SK-N-SH treated with all-trans-retinoic acid at 6 μM for 48 hours (cell line): ENCODE measurements at regions not wholly inside any gene's neighbourhood (a gene's known extent, or its start where the extent isn't known, plus 50 kb on each side); places are given as distances from the start of the nearest gene placed in this dataset.

Experiments
- ATAC-seq: fragments of 200-7000 bp; cut with Tn5 transposase; 3 replicates; pipeline ENCODE4 v1.9.1; 2020; ENCODE audit warnings: mild to moderate bottlenecking, moderate library complexity
- ARNTL ChIP-seq: fragments of 450-650 bp; formaldehyde crosslinking; IDR thresholded peaks from 2 replicates; pipeline ENCODE4 v1.5.0; 2020; ENCODE audit warnings: low read depth, mild to moderate bottlenecking, moderate library complexity, borderline replicate concordance
- BACH2 ChIP-seq: fragments of 250-450 bp; sonication (Bioruptor Pico); IDR thresholded peaks from 2 replicates; pipeline ENCODE4 v1.9.0; 2021; ENCODE audit warnings: mild to moderate bottlenecking, borderline replicate concordance
- CSDC2 ChIP-seq: fragments of 250-450 bp; sonication (Bioruptor Pico); IDR thresholded peaks from 2 replicates; pipeline ENCODE4 v1.5.0; 2020; ENCODE audit warnings: mild to moderate bottlenecking, moderate library complexity
- CSRNP3 ChIP-seq: fragments of 250-450 bp; sonication (Bioruptor Pico); IDR thresholded peaks from 2 replicates; pipeline ENCODE4 v1.5.1; 2021; ENCODE audit warnings: mild to moderate bottlenecking, moderate library complexity
- ESRRG ChIP-seq: fragments of 250-450 bp; sonication (Bioruptor Pico); IDR thresholded peaks from 2 replicates; pipeline ENCODE4 v1.6.1; 2021; ENCODE audit warnings: mild to moderate bottlenecking
- GLIS3 ChIP-seq: fragments of 250-450 bp; sonication (Bioruptor Pico); IDR thresholded peaks from 2 replicates; pipeline ENCODE4 v1.5.0; 2020; ENCODE audit warnings: mild to moderate bottlenecking, moderate library complexity
- ISL1 ChIP-seq: fragments of 250-450 bp; sonication (Bioruptor Pico); IDR thresholded peaks from 2 replicates; pipeline ENCODE4 v2.1.2; 2022; ENCODE audit warnings: mild to moderate bottlenecking, moderate library complexity
- OSR1 ChIP-seq: fragments of 250-450 bp; sonication (Bioruptor Pico); IDR thresholded peaks from 2 replicates; pipeline ENCODE4 v1.8.0; 2022; ENCODE audit warnings: moderate library complexity, mild to moderate bottlenecking, inconsistent platforms
- PATZ1 ChIP-seq: fragments of 250-450 bp; sonication (Bioruptor Pico); IDR thresholded peaks from 2 replicates; pipeline ENCODE4 v1.8.0; 2020; ENCODE audit warnings: mild to moderate bottlenecking, moderate library complexity, borderline replicate concordance
- POU6F1 ChIP-seq: fragments of 250-450 bp; sonication (Bioruptor Pico); IDR thresholded peaks from 2 replicates; pipeline ENCODE4 v1.8.0; 2021; ENCODE audit warnings: low read depth, mild to moderate bottlenecking, moderate library complexity, borderline replicate concordance
- PPARA ChIP-seq: fragments of 250-450 bp; sonication (Bioruptor Pico); IDR thresholded peaks from 2 replicates; pipeline ENCODE4 v1.5.0; 2020; ENCODE audit warnings: mild to moderate bottlenecking, borderline replicate concordance
- RARB ChIP-seq: fragments of 250-450 bp; sonication (Bioruptor Pico); IDR thresholded peaks from 2 replicates; pipeline ENCODE4 v1.8.0; 2021; ENCODE audit warnings: mild to moderate bottlenecking, moderate library complexity
- SNAI2 ChIP-seq: fragments of 250-450 bp; sonication (Bioruptor Pico); IDR thresholded peaks from 2 replicates; pipeline ENCODE4 v1.5.0; 2020; ENCODE audit warnings: mild to moderate bottlenecking, moderate library complexity
- TCF4 ChIP-seq: fragments of 250-450 bp; sonication (Bioruptor Pico); IDR thresholded peaks from 2 replicates; pipeline ENCODE4 v1.8.0; 2021; ENCODE audit warnings: mild to moderate bottlenecking, moderate library complexity, borderline replicate concordance
- TOX ChIP-seq: fragments of 250-450 bp; sonication (Bioruptor Pico); IDR thresholded peaks from 2 replicates; pipeline ENCODE4 v1.8.0; 2021; ENCODE audit warnings: mild to moderate bottlenecking, moderate library complexity, borderline replicate concordance
- ZC3H10 ChIP-seq: fragments of 250-450 bp; sonication (Bioruptor Pico); IDR thresholded peaks from 2 replicates; pipeline ENCODE4 v1.5.1; 2021; ENCODE audit warnings: mild to moderate bottlenecking, moderate library complexity
- ZFP3 ChIP-seq: fragments of 250-450 bp; sonication (Bioruptor Pico); IDR thresholded peaks from 2 replicates; pipeline ENCODE4 v1.5.0; 2020; ENCODE audit warnings: mild to moderate bottlenecking, moderate library complexity
- ZFP30 ChIP-seq: fragments of 450-650 bp; formaldehyde crosslinking; IDR thresholded peaks from 2 replicates; pipeline ENCODE4 v1.5.0; 2022; ENCODE audit warnings: mild to moderate bottlenecking, moderate library complexity
- ZNF565 ChIP-seq: fragments of 450-650 bp; formaldehyde crosslinking; conservative IDR thresholded peaks from 2 replicates; pipeline ENCODE4 v1.5.0; 2020; ENCODE audit warnings: low read depth, mild to moderate bottlenecking, moderate library complexity
- ZNF70 ChIP-seq: fragments of 450-650 bp; formaldehyde crosslinking; IDR thresholded peaks from 2 replicates; pipeline ENCODE4 v1.5.0; 2020; ENCODE audit warnings: mild to moderate bottlenecking, moderate library complexity
- ZNF8 ChIP-seq: fragments of 450-650 bp; formaldehyde crosslinking; IDR thresholded peaks from 2 replicates; pipeline ENCODE4 v1.5.0; 2020; ENCODE audit warnings: mild to moderate bottlenecking, moderate library complexity
- TF ChIP-seq, protein P1 (sequence below): fragments of 250-450 bp; sonication (Bioruptor Pico); IDR thresholded peaks from 2 replicates; pipeline ENCODE4 v1.5.0; 2020; ENCODE audit warnings: mild to moderate bottlenecking, moderate library complexity
- TF ChIP-seq, protein P2 (sequence below): fragments of 250-450 bp; sonication (Bioruptor Pico); IDR thresholded peaks from 2 replicates; pipeline ENCODE4 v1.5.1; 2020; ENCODE audit warnings: low read depth, mild to moderate bottlenecking, moderate library complexity

DNA sequence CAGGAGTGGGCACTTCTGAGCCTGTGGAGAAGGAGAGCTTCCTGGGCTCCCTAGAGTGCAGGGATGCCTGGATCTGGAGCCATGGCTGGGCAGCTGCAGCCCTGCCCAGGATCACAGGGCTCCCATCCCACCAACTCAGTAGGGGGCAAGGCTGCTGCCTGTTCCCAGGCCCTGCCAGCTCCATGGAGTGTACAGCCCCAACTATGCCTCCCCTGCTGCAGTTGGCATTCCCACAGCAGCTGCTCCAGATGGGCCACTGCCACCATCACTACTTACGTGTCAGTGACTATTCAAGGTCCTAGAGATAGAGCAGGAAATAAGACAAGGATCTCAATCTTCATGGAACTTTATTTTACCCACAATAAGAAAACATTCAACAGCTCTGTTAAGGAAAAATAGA lies 107.1 kb upstream of the TNPO1 start:
- TF ChIP-seq ZC3H10 = no peak
- TF ChIP-seq GLIS3 (CRISPR knock-in tag) = no peak
- no peak for TF ChIP-seq POU6F1 (CRISPR knock-in tag)
- no peak for TF ChIP-seq OSR1 (CRISPR knock-in tag)
- TF ChIP-seq, protein P1, sequence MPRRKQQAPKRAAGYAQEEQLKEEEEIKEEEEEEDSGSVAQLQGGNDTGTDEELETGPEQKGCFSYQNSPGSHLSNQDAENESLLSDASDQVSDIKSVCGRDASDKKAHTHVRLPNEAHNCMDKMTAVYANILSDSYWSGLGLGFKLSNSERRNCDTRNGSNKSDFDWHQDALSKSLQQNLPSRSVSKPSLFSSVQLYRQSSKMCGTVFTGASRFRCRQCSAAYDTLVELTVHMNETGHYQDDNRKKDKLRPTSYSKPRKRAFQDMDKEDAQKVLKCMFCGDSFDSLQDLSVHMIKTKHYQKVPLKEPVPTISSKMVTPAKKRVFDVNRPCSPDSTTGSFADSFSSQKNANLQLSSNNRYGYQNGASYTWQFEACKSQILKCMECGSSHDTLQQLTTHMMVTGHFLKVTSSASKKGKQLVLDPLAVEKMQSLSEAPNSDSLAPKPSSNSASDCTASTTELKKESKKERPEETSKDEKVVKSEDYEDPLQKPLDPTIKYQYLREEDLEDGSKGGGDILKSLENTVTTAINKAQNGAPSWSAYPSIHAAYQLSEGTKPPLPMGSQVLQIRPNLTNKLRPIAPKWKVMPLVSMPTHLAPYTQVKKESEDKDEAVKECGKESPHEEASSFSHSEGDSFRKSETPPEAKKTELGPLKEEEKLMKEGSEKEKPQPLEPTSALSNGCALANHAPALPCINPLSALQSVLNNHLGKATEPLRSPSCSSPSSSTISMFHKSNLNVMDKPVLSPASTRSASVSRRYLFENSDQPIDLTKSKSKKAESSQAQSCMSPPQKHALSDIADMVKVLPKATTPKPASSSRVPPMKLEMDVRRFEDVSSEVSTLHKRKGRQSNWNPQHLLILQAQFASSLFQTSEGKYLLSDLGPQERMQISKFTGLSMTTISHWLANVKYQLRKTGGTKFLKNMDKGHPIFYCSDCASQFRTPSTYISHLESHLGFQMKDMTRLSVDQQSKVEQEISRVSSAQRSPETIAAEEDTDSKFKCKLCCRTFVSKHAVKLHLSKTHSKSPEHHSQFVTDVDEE (CRISPR knock-in tag) = no peak
- TF ChIP-seq BACH2 (CRISPR knock-in tag) = no peak
- TF ChIP-seq ZFP3 = no peak
- TF ChIP-seq, protein P2, sequence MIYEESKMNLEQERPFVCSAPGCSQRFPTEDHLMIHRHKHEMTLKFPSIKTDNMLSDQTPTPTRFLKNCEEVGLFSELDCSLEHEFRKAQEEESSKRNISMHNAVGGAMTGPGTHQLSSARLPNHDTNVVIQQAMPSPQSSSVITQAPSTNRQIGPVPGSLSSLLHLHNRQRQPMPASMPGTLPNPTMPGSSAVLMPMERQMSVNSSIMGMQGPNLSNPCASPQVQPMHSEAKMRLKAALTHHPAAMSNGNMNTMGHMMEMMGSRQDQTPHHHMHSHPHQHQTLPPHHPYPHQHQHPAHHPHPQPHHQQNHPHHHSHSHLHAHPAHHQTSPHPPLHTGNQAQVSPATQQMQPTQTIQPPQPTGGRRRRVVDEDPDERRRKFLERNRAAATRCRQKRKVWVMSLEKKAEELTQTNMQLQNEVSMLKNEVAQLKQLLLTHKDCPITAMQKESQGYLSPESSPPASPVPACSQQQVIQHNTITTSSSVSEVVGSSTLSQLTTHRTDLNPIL (CRISPR knock-in tag) = no peak
- TF ChIP-seq PATZ1 = no peak
- no peak for TF ChIP-seq SNAI2
- no peak for TF ChIP-seq RARB (CRISPR knock-in tag)
- TF ChIP-seq ZNF70 (CRISPR knock-in tag) = no peak
- no peak for TF ChIP-seq TCF4 (CRISPR knock-in tag)
- TF ChIP-seq ZNF565 (CRISPR knock-in tag) = no peak
- TF ChIP-seq ARNTL (CRISPR knock-in tag) = no peak
- no peak for TF ChIP-seq ZNF8 (CRISPR knock-in tag)
- no peak for TF ChIP-seq CSDC2 (CRISPR knock-in tag)
- TF ChIP-seq TOX = no peak
- no peak for TF ChIP-seq PPARA (CRISPR knock-in tag)
- TF ChIP-seq ESRRG (CRISPR knock-in tag) = no peak
- TF ChIP-seq, all 23 proteins: peak for 0
- ATAC-seq = no peak

- no peak for TF ChIP-seq BACH2 (CRISPR knock-in tag)
- no peak for TF ChIP-seq ARNTL (CRISPR knock-in tag)
- no peak for TF ChIP-seq ZNF70 (CRISPR knock-in tag)
- no peak for TF ChIP-seq CSRNP3 (CRISPR knock-in tag)
- no peak for TF ChIP-seq RARB (CRISPR knock-in tag)
- no peak for TF ChIP-seq ZFP30
- TF ChIP-seq PPARA (CRISPR knock-in tag) = no peak
- no peak for TF ChIP-seq SNAI2
- TF ChIP-seq ZC3H10 = no peak
- no peak for TF ChIP-seq ESRRG (CRISPR knock-in tag)
- TF ChIP-seq, protein P2 (CRISPR knock-in tag) = no peak
- TF ChIP-seq CSDC2 (CRISPR knock-in tag) = no peak
- no peak for TF ChIP-seq ISL1 (CRISPR knock-in tag)
- no peak for TF ChIP-seq ZFP3
- no peak for TF ChIP-seq ZNF565 (CRISPR knock-in tag)
- TF ChIP-seq TOX = no peak
- no peak for TF ChIP-seq ZNF8 (CRISPR knock-in tag)
- TF ChIP-seq TCF4 (CRISPR knock-in tag) = no peak
These were observed 111.3 kb upstream of the TNPO1 start for GRCh38 chr5:72705178-72705577.

More at GRCh38 chr5:72705178-72705577, 111.3 kb upstream of the TNPO1 start:
- ATAC-seq = no peak
